ENCODE measurements at regions not wholly inside any gene's neighbourhood (a gene's known extent, or its start where the extent isn't known, plus 50 kb on each side); places are given as distances from the start of the nearest gene placed in this dataset.

- no peak for TF ChIP-seq POLR2AphosphoS5 (IDR thresholded peaks at IDR 0.05; ENCODE audit: low read depth, low read length)
- no peak for TF ChIP-seq CREB1 (IDR thresholded peaks at IDR 0.05)
- no peak for TF ChIP-seq TEAD4 (IDR thresholded peaks at IDR 0.05; ENCODE audit: low read depth, low read length)
- no peak for TF ChIP-seq E2F6 (IDR thresholded peaks at IDR 0.05)
- no peak for TF ChIP-seq TAF7 (optimal IDR thresholded peaks at IDR 0.05; ENCODE audit: borderline replicate concordance, low read depth, low read length)
- TF ChIP-seq POLR2A (IDR thresholded peaks at IDR 0.05; ENCODE audit: control extremely low read depth in 1 of 2, low read depth in 2 of 2, low read length in 2 of 2), result no peak
- TF ChIP-seq CBX5 (IDR thresholded peaks at IDR 0.05; ENCODE audit: low read depth, low read length), result no peak
Measured at GRCh38 chr16:79303206-79303605, 297.3 kb downstream of the MAF start.

Data from H1 (cell line).